ENCODE measurements at regions not wholly inside any gene's neighbourhood (a gene's known extent, or its start where the extent isn't known, plus 50 kb on each side); places are given as distances from the start of the nearest gene placed in this dataset.

DNA sequence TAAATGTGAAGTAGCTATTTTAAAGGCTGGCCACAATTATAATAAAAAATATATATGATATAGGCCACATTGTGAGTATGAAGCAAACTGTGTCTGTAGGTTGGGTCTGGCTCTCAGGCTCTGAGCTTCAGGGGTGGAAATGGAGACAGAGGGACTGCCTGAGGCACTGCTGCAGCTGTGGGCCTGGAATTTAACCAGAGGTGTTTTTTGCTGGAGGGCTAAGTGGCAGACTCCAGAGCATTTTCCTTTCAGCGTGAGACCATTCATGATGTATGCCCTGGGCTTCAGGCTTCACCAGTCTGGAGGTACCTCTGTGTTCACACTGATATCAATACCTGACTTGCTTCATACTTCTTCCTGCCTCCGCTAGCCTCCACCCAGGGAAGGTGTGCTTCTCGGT, 64.9 kb upstream of the IL12B start:
- Histone ChIP-seq H4K20me1 (ENCODE audit: control insufficient read depth, insufficient read depth) (no peaks in the 10 kb centered on the region), H3K4me2 (ENCODE audit: control insufficient read depth, insufficient read depth) (no peak overlapping the region), H3K9me3 (replicated peaks; ENCODE audit: control insufficient read depth, insufficient read depth, low read length) (no peaks in the 10 kb centered on the region; the same call in 2 of the 3 replicates), H2AFZ (ENCODE audit: control insufficient read depth, low read depth, low read length) (no peak overlapping the region), H3K27ac (ENCODE audit: control insufficient read depth, insufficient read depth) (no peak overlapping the region), H3K27me3 (replicated peaks in 1 of 2; ENCODE audit: control insufficient read depth in 2 of 2, insufficient read depth in 2 of 2, low read length in 1 of 2) (no peaks in the 10 kb centered on the region; a peak in 1 of 4 replicates), H3K4me3 (no peak overlapping the region), H3K79me2 (ENCODE audit: control insufficient read depth, insufficient read depth, low read length) (no peaks in the 10 kb centered on the region), H3K36me3 (ENCODE audit: control insufficient read depth in 2 of 2, insufficient read depth in 2 of 2, low read length in 1 of 2) (no peaks in the 10 kb centered on the region), H3K4me1 (ENCODE audit: control insufficient read depth, insufficient read depth, low read length) (no peaks in the 10 kb centered on the region), H3K9ac (ENCODE audit: control insufficient read depth, insufficient read depth, low read length) (no peak overlapping the region)
- no peak for DNase-seq (ENCODE audit: low read depth, low spot score)
- WGBS (ENCODE audit: insufficient coverage, insufficient replicate concordance, low lambda C conversion rate, missing lambda C conversion rate) = 43% methylated on average over 3 of the region's 3 CpGs
- RAD21 ChIA-PET (ENCODE audit: unreplicated experiment) = no interaction called here
- CTCF ChIA-PET = interaction anchor here (0.9 to 2.0 kb wide), 2 partner anchors 13 to 69 kb away, joined by 3 to 6 read pairs; no protein-coding TSS in a partner anchor
- TF ChIP-seq CHD1 (IDR thresholded peaks at IDR 0.05; ENCODE audit: low read depth, low read length) = no peak
- no peak for ATAC-seq
- SMC1A ChIA-PET (ENCODE audit: uncharacterized antibody, unreplicated experiment) = interaction anchor here (2.0 kb wide), 1 partner anchor 14 kb away, joined by 7 read pairs; no protein-coding TSS in a partner anchor
- in situ Hi-C loops (cut with MboI) = no loop called here
- no peak for FAIRE-seq
- POLR2A ChIA-PET = no interaction called here
- no TSS peak for BruUV-seq (replicated peaks)
- intact Hi-C loops (cut with micrococcal nuclease; ENCODE audit: unreplicated experiment) = no loop called here

GRCh38 chr5:159398936-159399335, 68.6 kb upstream of the IL12B start:
- H3K36me3 ChIP-seq (ENCODE audit: control insufficient read depth in 2 of 2, insufficient read depth in 2 of 2, low read length in 1 of 2) = no peaks in the 10 kb centered on the region
- no peak overlapping the region for H3K4me3 ChIP-seq
- no peak overlapping the region for H3K9ac ChIP-seq (ENCODE audit: control insufficient read depth, insufficient read depth, low read length)
- H4K20me1 ChIP-seq (ENCODE audit: control insufficient read depth, insufficient read depth) = peaks cover 4% of the 10 kb centered on the region; the same call in 1 of the 2 replicates
- TF ChIP-seq SIX5 (IDR thresholded peaks at IDR 0.05; ENCODE audit: low read depth, low read length, severe bottlenecking) (no peak), HDAC6 (IDR thresholded peaks at IDR 0.05; ENCODE audit: unreplicated experiment) (no peak), KLF5 (IDR thresholded peaks at IDR 0.05; ENCODE audit: partially characterized antibody) (no peak), HCFC1 (IDR thresholded peaks at IDR 0.05; ENCODE audit: low read length) (no peak), GATAD2B (conservative IDR thresholded peaks at IDR 0.05; ENCODE audit: low read depth) (no peak), TBL1XR1 (IDR thresholded peaks at IDR 0.05; ENCODE audit: low read depth, low read length) (no peak), E2F8 (IDR thresholded peaks at IDR 0.05; ENCODE audit: low read depth, partially characterized antibody) (no peak), EED (IDR thresholded peaks at IDR 0.05; ENCODE audit: low read depth) (no peak), CEBPB (IDR thresholded peaks at IDR 0.05; ENCODE audit: borderline replicate concordance in 1 of 2, low read depth in 2 of 2, low read length in 2 of 2) (no peak)
- TF ChIP-seq, protein P1, sequence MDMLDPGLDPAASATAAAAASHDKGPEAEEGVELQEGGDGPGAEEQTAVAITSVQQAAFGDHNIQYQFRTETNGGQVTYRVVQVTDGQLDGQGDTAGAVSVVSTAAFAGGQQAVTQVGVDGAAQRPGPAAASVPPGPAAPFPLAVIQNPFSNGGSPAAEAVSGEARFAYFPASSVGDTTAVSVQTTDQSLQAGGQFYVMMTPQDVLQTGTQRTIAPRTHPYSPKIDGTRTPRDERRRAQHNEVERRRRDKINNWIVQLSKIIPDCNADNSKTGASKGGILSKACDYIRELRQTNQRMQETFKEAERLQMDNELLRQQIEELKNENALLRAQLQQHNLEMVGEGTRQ (IDR thresholded peaks at IDR 0.05; ENCODE audit: borderline replicate concordance, low read depth, low read length) = no peak
- H3K4me1 ChIP-seq (ENCODE audit: control insufficient read depth, insufficient read depth, low read length) = no peaks in the 10 kb centered on the region
- SMC1A ChIA-PET (ENCODE audit: uncharacterized antibody, unreplicated experiment) = interaction anchor here (0.5 to 2.1 kb wide), 7 partner anchors 10 to 91 kb away, joined by 3 to 7 read pairs (median 4); no protein-coding TSS in a partner anchor
- intact Hi-C loops (cut with micrococcal nuclease; ENCODE audit: unreplicated experiment) = no loop called here
- FAIRE-seq (no peak), ATAC-seq (no peak), DNase-seq (ENCODE audit: low read depth, low spot score) (no peak)
- in situ Hi-C loops (cut with MboI) = no loop called here
- POLR2A ChIA-PET = interaction anchor here (0.7 to 1.3 kb wide), 3 partner anchors 11 to 58 kb away, joined by 3 to 6 read pairs (median 4); no protein-coding TSS in a partner anchor
- WGBS (ENCODE audit: insufficient coverage, insufficient replicate concordance, low lambda C conversion rate, missing lambda C conversion rate) = 34% methylated on average over 3 of the region's 3 CpGs
- H3K79me2 ChIP-seq (ENCODE audit: control insufficient read depth, insufficient read depth, low read length) = no peaks in the 10 kb centered on the region
- CTCF ChIA-PET = interaction anchor here (0.7 to 4.1 kb wide), 7 partner anchors 9 to 82 kb away, joined by 3 to 23 read pairs (median 3); no protein-coding TSS in a partner anchor
- no peaks in the 10 kb centered on the region for H3K9me3 ChIP-seq (replicated peaks; ENCODE audit: control insufficient read depth, insufficient read depth, low read length)
- RAD21 ChIA-PET (ENCODE audit: unreplicated experiment) = interaction anchor here (1.0 to 1.5 kb wide), 3 partner anchors 13 to 66 kb away, joined by 4 to 5 read pairs (median 5); no protein-coding TSS in a partner anchor
- no peak overlapping the region for H2AFZ ChIP-seq (ENCODE audit: control insufficient read depth, low read depth, low read length)
- no peak overlapping the region for H3K27ac ChIP-seq (ENCODE audit: control insufficient read depth, insufficient read depth)
- H3K27me3 ChIP-seq (replicated peaks in 1 of 2; ENCODE audit: control insufficient read depth in 2 of 2, insufficient read depth in 2 of 2, low read length in 1 of 2) = no peaks in the 10 kb centered on the region; a peak in 1 of 4 replicates
- no TSS peak for BruUV-seq (replicated peaks)
- H3K4me2 ChIP-seq (ENCODE audit: control insufficient read depth, insufficient read depth) = no peak overlapping the region

Data from GM12878 (cell line).